ENCODE measurements at regions not wholly inside any gene's neighbourhood (a gene's known extent, or its start where the extent isn't known, plus 50 kb on each side); places are given as distances from the start of the nearest gene placed in this dataset.
"Not testable (repeated sequence)": the region's sequence is repeated elsewhere in the genome, so short reads cannot be mapped to it uniquely, and the experiment has no call there.

GRCh38 chr10:44300666-44301649 is 83.9 kb downstream of the CXCL12 start:
- no peak for DNase-seq

DNA sequence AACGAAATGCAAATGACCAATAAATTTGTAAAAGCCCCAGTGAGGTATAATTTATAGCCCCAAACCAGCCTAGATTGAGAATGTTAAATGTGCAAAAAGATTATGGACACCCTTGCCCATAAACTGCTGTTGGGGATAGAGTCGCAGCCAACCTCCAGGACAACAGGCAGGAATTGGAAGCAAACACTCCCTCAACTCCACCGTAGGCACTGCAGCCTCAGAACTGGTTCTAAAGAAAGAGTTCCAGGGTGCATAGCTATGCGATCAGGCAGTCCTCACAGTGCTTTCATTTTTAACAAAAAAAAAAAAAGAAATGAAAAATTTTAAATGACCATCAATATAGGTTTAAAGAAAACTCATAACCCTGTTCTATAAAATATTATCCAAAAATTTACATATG is 86.2 kb downstream of the CXCL12 start:
- DNase-seq, result no peak

DNA sequence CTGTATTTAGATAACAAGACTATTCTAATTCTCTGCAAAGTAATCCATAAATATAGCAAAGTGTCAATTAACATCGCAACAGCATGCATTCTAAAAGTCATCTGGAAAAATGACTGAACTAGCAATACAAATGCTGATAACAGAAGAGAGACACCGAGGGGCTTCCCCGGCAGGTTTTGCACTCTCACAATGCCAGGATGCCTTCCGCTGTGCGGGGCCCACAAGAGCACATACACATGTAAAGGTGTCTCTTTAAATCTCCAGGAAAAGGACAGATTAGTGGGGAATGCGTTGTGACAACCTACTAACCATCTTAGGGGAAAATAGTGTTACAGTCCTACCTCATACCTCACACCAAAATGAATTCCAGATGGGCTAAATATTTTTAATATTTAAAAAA is 86.9 kb downstream of the CXCL12 start:
- DNase-seq, result no peak

DNA sequence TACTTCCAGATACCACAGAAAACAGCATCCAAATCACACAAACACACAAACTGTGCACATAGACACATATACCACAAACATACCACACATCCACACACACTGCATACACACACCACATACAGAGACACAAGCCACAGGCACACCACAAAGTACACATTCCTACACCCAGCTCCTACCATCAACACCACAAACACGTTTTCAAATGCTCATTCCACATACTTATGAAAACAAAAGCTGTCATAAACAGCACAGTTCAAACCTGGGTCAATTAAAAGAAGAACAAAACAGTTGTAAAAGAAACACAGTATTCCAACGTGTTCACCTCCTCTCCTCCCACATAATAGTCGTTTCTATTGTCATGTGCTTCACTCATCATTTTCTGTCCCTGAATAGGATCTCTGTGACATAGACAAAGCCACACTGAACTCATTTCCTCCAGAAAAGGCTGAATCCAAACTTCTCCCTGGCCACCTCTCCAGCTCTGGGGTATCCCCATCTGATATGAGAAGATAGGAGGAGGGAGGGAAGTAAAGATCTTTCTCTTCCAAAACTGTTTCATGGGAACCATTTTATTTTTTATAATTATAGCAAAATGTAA is 89.2 kb downstream of the CXCL12 start:
- DNase-seq, result no peak

DNA sequence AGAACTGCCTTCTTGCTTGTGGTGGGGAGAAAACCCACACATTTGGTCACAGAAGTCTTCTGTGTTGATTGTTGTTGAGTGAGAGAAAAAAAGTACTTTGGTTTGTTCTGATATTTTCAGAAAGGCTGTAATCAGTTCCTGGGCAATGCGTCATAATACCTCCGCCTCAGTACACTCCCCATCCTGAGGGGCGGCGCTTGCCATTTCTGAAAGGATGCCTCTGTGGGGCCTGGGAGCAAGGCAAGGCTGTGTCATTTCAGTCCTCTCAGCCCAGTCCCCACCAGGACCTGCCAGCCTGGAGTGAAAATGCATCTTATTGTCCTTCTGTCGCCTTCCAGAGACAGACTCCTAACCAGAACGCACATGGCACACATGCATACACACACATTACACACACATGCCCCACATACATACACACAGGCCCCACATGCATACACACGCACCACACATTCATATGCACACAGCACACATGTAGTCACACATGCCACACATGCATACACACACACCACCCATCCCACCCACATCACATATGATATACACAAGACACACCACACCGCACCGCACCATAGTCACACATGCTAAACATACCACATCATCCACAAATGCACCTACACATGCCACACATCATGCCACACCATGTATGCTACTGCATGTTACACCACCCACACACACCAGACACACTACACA is 90.0 kb downstream of the CXCL12 start:
- DNase-seq, result no peak

DNA sequence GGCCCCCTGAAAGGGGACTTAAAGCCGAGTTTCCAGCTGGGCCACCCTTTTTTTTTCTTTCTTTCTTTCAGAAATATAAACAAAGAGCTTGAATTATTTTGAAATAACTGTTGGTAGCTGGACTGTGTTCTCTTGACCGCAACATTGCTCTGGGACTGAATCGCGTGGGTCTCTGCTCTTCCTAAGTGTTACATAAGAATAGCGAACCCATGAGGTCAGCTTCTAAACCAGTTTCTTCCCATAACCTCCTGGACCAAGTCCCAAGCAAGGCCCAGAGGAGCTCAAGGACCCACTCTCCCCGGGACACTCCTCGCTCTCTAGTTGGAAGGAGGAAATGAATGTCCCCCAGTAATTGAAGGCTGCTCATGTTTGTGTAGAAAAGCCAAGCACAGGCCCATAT is 91.1 kb downstream of the CXCL12 start:
- no peak for DNase-seq

DNA sequence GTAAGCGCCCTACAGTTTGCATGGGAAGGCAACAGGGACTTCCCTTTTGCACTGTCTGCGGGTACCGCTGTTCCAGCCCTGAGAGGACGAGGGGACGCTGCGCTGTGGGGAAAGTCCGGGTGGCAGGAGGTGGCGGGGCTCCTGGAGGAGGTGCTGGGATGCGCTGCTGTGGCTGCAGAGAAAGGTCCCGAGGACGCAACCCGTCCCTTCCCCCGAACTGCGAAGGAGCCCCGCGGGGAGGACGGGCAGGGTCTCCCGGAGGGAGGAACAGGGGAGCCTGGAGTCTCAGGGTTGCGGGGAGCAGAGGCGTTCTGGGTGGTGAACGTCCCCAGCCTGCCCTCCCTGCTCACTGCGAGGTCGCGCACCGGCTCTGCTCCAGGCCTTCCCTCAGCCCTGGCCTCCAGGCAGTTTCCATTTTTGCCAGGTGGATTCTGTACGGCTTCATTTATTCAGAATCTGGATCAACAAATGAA is 91.6 kb downstream of the CXCL12 start:
- no peak for DNase-seq

- no peak for DNase-seq
Measured at GRCh38 chr10:44292390-44293002, 92.4 kb downstream of the CXCL12 start.

DNA sequence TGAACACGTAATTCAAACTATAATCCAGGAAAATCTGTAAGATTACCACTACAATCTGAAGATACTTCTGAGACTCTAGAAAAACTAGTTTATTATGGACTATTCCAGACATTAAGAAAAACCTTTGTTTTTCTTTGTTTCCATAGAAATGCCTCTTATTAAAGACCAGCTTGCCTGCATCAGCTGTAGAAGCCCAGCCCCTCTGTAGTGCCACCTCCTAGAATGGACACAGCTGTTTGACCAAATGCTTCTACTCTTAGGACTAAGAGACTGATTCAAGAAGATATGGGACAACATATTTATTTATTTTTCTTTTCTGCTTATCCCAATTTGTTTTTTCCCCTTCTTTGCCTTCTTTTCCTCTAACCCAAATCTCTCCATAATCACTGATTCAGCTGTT is 93.8 kb downstream of the CXCL12 start:
- DNase-seq, result no peak

GRCh38 chr10:44289125-44289524 is 95.8 kb downstream of the CXCL12 start:
- no peak for DNase-seq

GRCh38 chr10:44287408-44287807 is 97.5 kb downstream of the CXCL12 start:
- no peak for DNase-seq

GRCh38 chr10:44284198-44285084 is 100.5 kb downstream of the CXCL12 start:
- no peak for DNase-seq

- DNase-seq, result no peak
Measured at GRCh38 chr10:44282626-44283300, 102.1 kb downstream of the CXCL12 start.

- DNase-seq, result no peak
Measured at GRCh38 chr10:44281662-44282061, 103.2 kb downstream of the CXCL12 start.

DNA sequence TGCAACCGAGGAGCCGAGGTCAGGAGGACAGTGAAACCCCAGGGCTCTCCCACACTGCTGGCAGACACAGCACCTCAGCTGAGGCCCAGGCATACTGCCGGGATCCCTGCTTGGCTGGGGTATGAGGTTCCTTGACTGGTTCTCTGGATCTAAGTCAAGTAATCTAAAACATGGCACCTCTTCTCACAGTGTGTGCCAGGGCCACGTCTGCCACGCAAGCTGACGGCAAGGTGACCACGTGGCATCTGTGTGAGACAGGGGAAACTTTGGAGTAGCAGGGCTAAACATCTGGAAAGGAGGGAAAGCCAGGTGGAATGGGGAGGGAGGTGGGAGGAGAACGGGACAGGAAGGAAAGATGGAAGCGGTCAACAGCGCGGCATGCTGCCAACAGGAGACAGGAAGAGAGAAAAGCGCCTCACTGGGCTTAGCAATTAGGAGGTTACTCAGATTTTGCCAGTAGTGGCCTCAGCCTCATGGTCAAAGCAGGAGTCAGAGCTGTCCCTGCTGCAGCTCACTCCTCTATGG is 103.7 kb downstream of the CXCL12 start:
- no peak for DNase-seq

GRCh38 chr10:44280226-44281014 is 104.5 kb downstream of the CXCL12 start:
- DNase-seq, result no peak

DNA sequence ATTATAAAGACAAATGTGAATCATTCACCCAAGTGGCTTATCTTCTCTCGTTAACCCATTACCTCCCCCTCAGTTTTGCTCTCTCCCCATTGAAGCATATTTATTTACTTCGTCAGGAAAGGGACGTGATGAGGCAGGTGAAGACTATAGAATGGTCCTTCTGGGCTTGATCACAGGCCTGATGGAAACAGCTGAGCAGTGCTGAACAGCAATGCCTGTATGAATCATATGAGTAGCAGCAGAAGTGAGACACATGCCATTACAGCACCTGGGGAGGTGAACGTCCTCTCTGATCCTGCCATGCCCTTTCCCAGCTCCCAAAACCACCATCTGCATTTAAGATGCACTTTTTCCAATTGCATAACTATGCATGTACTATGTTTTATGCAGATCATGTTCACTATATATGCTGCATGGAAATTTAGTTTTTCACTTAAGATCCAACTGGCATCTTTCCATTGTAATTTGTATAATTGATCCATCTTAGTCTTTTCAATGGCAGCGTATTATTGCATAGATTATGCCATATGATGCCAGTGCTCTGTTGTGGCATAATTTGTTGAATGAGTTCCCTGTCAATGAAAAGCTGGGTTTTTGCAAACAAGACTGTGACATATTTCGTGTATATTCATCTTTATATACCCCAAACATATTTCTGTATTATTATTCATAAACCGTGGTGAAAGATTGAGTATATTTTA is 105.3 kb downstream of the CXCL12 start:
- DNase-seq, result no peak

GRCh38 chr10:44278837-44279324 is 106.0 kb downstream of the CXCL12 start:
- no peak for DNase-seq

- DNase-seq, result not testable (repeated sequence)
Measured at GRCh38 chr10:44268435-44268948, 116.4 kb downstream of the CXCL12 start.

All from activated CD8-positive, alpha-beta memory T cell treated with anti-CD3 and anti-CD28 coated beads for 24 hours (primary cell).